WTC11 (cell line): ENCODE measurements at regions not wholly inside any gene's neighbourhood (a gene's known extent, or its start where the extent isn't known, plus 50 kb on each side); places are given as distances from the start of the nearest gene placed in this dataset.

Experiments used
- ATF2 ChIP-seq: sonication (generic); formaldehyde crosslinking; IDR thresholded peaks from 2 replicates; pipeline ENCODE4 v1.8.1; 2022; ENCODE audit warnings: low read depth, missing genetic modification reagents, borderline replicate concordance
- CBFB ChIP-seq: sonication (generic); formaldehyde crosslinking; IDR thresholded peaks from 2 replicates; pipeline ENCODE4 v1.8.1; 2022; ENCODE audit warnings: mild to moderate bottlenecking, low read depth, missing genetic modification reagents
- CTCF ChIP-seq: fragments of 200-600 bp; IDR thresholded peaks from 2 replicates; pipeline ENCODE4 v1.8.0; 2022; ENCODE audit warnings: antibody characterized with exemption
- ELF4 ChIP-seq: sonication (generic); formaldehyde crosslinking; IDR thresholded peaks from 2 replicates; pipeline ENCODE4 v1.8.1; 2022; ENCODE audit warnings: low read depth, mild to moderate bottlenecking, moderate library complexity, missing genetic modification reagents
- FOXP4 ChIP-seq: sonication (generic); formaldehyde crosslinking; IDR thresholded peaks from 2 replicates; pipeline ENCODE4 v1.8.0; 2022; ENCODE audit warnings: mild to moderate bottlenecking, missing genetic modification reagents
- IRF1 ChIP-seq: sonication (generic); formaldehyde crosslinking; IDR thresholded peaks from 2 replicates; pipeline ENCODE4 v1.8.0; 2023; ENCODE audit warnings: missing genetic modification reagents
- TEAD4 ChIP-seq: sonication (generic); formaldehyde crosslinking; IDR thresholded peaks from 2 replicates; pipeline ENCODE4 v1.8.0; 2022; ENCODE audit warnings: mild to moderate bottlenecking, missing genetic modification reagents
- ZBTB21 ChIP-seq: sonication (generic); formaldehyde crosslinking; IDR thresholded peaks from 2 replicates; pipeline ENCODE4 v1.8.1; 2023; ENCODE audit warnings: mild to moderate bottlenecking, missing genetic modification reagents, borderline replicate concordance
- ZNF512 ChIP-seq: sonication (generic); formaldehyde crosslinking; IDR thresholded peaks from 2 replicates; pipeline ENCODE4 v1.8.1; 2022; ENCODE audit warnings: missing genetic modification reagents, borderline replicate concordance

GRCh38 chr2:64207573-64207972, 63.4 kb upstream of the PELI1 start:
- TF ChIP-seq CTCF (no peak), TEAD4 (CRISPR knock-in tag) (no peak), ELF4 (CRISPR knock-in tag) (no peak), ZNF512 (CRISPR knock-in tag) (no peak), ATF2 (CRISPR knock-in tag) (no peak), IRF1 (CRISPR knock-in tag) (no peak), FOXP4 (CRISPR knock-in tag) (no peak), ZBTB21 (CRISPR knock-in tag) (no peak), CBFB (CRISPR knock-in tag) (no peak)
